Loucy (cell line): ENCODE measurements at regions not wholly inside any gene's neighbourhood (a gene's known extent, or its start where the extent isn't known, plus 50 kb on each side); places are given as distances from the start of the nearest gene placed in this dataset.
A peak's percentile ranks its signal among the peaks of the same experiment; 100 is the strongest.

Experiments used
- H2AFZ ChIP-seq: fragments of 200-600 bp; sonication (generic); 2 replicates; pipeline ENCODE4 v1.6.0; 2016; ENCODE audit warnings: antibody characterized with exemption, mild to moderate bottlenecking, low read length, moderate library complexity
- H3F3A ChIP-seq: fragments of 200-600 bp; 2 replicates; pipeline ENCODE4 v1.6.0; 2016; ENCODE audit warnings: antibody characterized with exemption, low read depth, mild to moderate bottlenecking
- H3K27me3 ChIP-seq: fragments of 200-600 bp; sonication (generic); 2 replicates; pipeline ENCODE4 v1.6.1; 2014; ENCODE audit warnings: low read length, mild to moderate bottlenecking; ENCODE audit not compliant: insufficient read depth, poor library complexity, severe bottlenecking
- H3K36me3 ChIP-seq: fragments of 200-600 bp; sonication (generic); 2 replicates; pipeline ENCODE4 v1.6.1; 2016; ENCODE audit warnings: low read length; ENCODE audit not compliant: insufficient read depth
- H3K4me1 ChIP-seq: fragments of 200-600 bp; sonication (generic); 2 replicates; pipeline ENCODE4 v1.5.1; 2014; ENCODE audit warnings: low read length, mild to moderate bottlenecking; ENCODE audit not compliant: insufficient read depth, poor library complexity, severe bottlenecking
- H3K4me2 ChIP-seq: fragments of 200-600 bp; sonication (generic); 2 replicates; pipeline ENCODE4 v1.6.0; 2014; ENCODE audit warnings: antibody characterized with exemption, low read length, low read depth, mild to moderate bottlenecking; ENCODE audit not compliant: poor library complexity, severe bottlenecking
- H3K4me3 ChIP-seq: fragments of 200-600 bp; sonication (generic); 2 replicates; pipeline ENCODE4 v1.5.1; 2014; ENCODE audit warnings: low read length, mild to moderate bottlenecking, mixed read lengths; ENCODE audit not compliant: poor library complexity, severe bottlenecking
- H3K79me2 ChIP-seq: fragments of 200-600 bp; sonication (generic); 2 replicates; pipeline ENCODE4 v1.6.1; 2014; ENCODE audit warnings: low read length; ENCODE audit not compliant: insufficient read depth
- H3K9ac ChIP-seq: fragments of 200-600 bp; sonication (generic); 2 replicates; pipeline ENCODE4 v1.6.0; 2014; ENCODE audit warnings: mild to moderate bottlenecking, low read depth, low read length, moderate library complexity; ENCODE audit not compliant: poor library complexity, severe bottlenecking
- H3K9me2 ChIP-seq: fragments of 200-600 bp; sonication (generic); replicated peaks from 2 replicates; pipeline ENCODE4 v1.6.1; 2016; ENCODE audit warnings: low read depth, low read length, mixed read lengths
- H3K9me3 ChIP-seq: fragments of 200-600 bp; sonication (generic); 2 replicates; pipeline ENCODE4 v1.6.1; 2014; ENCODE audit warnings: mild to moderate bottlenecking, antibody characterized with exemption, low read length, low read depth; ENCODE audit not compliant: insufficient read depth
- H4K20me1 ChIP-seq: fragments of 200-600 bp; sonication (generic); 2 replicates; pipeline ENCODE4 v1.6.0; 2014; ENCODE audit warnings: antibody characterized with exemption, low read length, mild to moderate bottlenecking; ENCODE audit not compliant: insufficient read depth, poor library complexity, severe bottlenecking
- EZH2phosphoT487 ChIP-seq: fragments of 200-600 bp; IDR thresholded peaks from 2 replicates; pipeline ENCODE4 v1.6.1; 2018; ENCODE audit warnings: antibody characterized with exemption, mild to moderate bottlenecking, moderate library complexity, borderline replicate concordance
- TF ChIP-seq, protein P1 (sequence below): fragments of 200-600 bp; sonication (generic); conservative IDR thresholded peaks from 2 replicates; pipeline ENCODE4 v1.5.1; 2014; ENCODE audit warnings: mild to moderate bottlenecking, antibody characterized with exemption, low read length

DNA sequence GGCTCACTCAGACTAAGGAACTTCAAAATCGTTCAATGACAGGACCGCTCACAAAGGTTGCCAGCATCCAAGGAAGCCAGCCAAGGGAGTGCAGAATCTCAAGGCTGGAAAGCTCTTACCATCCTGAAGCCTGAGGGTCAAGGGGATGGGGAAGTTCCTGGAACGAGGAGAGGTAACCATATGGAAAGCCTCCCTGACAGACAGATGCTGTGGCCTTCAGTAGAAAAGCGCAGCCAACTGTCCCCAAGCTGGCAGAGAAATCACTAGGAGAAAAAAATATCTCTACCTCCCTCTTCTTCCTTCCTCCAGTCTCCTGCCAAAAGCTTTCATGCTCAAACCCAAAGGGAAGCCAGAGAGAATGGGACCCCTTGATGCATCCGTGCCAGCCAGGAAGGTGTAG is 90.5 kb upstream of the RANBP3L start:
- Histone ChIP-seq H3K27me3 (no peaks in the 10 kb centered on the region), H3K4me1 (peaks cover 26% of the 10 kb centered on the region), H3K79me2 (no peaks in the 10 kb centered on the region), H4K20me1 (no peaks in the 10 kb centered on the region), H3K4me3 (no peak overlapping the region), H3K36me3 (no peaks in the 10 kb centered on the region), H3K4me2 (no peak overlapping the region), H3K9ac (no peak overlapping the region), H3K9me2 (no peaks in the 10 kb centered on the region), H3K9me3 (no peaks in the 10 kb centered on the region), H2AFZ (no peak overlapping the region), H3F3A (no peaks in the 10 kb centered on the region)
- TF ChIP-seq EZH2phosphoT487: no peak
- TF ChIP-seq, protein P1, sequence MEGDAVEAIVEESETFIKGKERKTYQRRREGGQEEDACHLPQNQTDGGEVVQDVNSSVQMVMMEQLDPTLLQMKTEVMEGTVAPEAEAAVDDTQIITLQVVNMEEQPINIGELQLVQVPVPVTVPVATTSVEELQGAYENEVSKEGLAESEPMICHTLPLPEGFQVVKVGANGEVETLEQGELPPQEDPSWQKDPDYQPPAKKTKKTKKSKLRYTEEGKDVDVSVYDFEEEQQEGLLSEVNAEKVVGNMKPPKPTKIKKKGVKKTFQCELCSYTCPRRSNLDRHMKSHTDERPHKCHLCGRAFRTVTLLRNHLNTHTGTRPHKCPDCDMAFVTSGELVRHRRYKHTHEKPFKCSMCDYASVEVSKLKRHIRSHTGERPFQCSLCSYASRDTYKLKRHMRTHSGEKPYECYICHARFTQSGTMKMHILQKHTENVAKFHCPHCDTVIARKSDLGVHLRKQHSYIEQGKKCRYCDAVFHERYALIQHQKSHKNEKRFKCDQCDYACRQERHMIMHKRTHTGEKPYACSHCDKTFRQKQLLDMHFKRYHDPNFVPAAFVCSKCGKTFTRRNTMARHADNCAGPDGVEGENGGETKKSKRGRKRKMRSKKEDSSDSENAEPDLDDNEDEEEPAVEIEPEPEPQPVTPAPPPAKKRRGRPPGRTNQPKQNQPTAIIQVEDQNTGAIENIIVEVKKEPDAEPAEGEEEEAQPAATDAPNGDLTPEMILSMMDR: no peak

DNA sequence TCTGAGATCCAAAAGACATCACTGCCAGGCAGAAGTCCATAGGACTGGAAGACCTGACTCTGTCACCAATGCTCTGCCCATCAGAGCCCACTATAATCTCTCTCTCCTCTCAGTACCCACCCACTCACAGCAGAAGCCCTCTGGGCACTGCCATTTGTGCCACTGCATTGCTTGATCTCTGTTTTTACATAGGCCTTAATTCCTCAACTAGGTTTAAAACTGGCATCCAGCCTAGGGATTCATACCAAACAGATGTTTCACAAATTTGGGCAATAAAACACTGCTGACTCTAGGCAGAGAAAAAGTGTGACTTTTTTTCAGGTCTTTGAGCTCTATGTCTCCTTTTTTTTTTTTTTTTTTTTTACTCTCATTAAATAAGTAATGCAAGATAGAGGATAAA is 91.1 kb upstream of the RANBP3L start:
- H3K4me1 ChIP-seq: peaks cover 26% of the 10 kb centered on the region
- no peaks in the 10 kb centered on the region for H4K20me1 ChIP-seq
- no peak overlapping the region for H3K4me3 ChIP-seq
- no peaks in the 10 kb centered on the region for H3K9me3 ChIP-seq
- H3K9me2 ChIP-seq: no peaks in the 10 kb centered on the region
- H3K36me3 ChIP-seq: no peaks in the 10 kb centered on the region
- no peak overlapping the region for H2AFZ ChIP-seq
- TF ChIP-seq, protein P1: no peak
- no peak for TF ChIP-seq EZH2phosphoT487
- no peaks in the 10 kb centered on the region for H3K27me3 ChIP-seq
- H3K79me2 ChIP-seq: no peaks in the 10 kb centered on the region
- H3K9ac ChIP-seq: no peak overlapping the region
- no peak overlapping the region for H3K4me2 ChIP-seq
- H3F3A ChIP-seq: no peaks in the 10 kb centered on the region

DNA sequence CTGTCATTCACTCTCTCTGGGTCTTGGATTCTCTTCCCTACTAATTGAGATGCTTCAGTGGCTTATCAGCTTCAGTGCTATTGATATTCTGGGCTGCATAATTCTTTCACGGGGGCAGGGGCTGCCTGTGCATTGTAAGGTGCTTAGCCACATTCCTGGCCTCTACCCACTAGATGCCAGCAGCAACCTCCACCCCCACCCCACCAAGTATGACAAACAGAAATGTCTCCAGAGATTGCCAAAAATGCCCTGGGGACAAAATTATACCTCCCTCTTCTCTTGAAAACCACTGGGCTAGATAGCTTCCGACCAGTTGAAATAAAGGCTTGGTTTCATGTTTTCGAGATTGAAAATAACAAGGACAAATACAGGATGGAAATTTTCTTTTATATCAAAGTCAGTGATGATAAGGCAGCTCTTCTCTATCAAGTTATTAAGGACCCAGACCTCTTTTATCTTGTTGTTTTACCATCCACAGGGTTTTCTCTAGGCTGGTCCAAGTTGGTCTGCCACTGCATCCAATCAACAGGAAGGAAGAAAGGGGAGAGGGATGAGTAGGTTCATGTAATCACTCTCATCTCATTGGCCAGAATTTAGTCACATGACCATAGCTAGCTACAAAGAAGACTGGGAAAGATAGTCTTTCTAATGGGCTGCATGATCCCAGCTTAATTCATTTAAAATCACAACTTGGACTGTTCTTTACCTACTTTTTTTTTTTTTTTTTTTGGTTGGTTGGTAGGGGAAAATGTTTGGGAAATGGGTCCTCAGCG is 92.1 kb upstream of the RANBP3L start:
- no peaks in the 10 kb centered on the region for H4K20me1 ChIP-seq
- H3F3A ChIP-seq: no peaks in the 10 kb centered on the region
- peak overlapping the region; percentile 52; the same call in 1 of the 2 replicates for H2AFZ ChIP-seq
- H3K4me3 ChIP-seq: no peak overlapping the region
- H3K36me3 ChIP-seq: no peaks in the 10 kb centered on the region
- peaks cover 22% of the 10 kb centered on the region for H3K4me1 ChIP-seq
- no peaks in the 10 kb centered on the region for H3K9me3 ChIP-seq
- H3K9ac ChIP-seq: no peak overlapping the region
- H3K9me2 ChIP-seq: no peaks in the 10 kb centered on the region
- no peaks in the 10 kb centered on the region for H3K27me3 ChIP-seq
- H3K4me2 ChIP-seq: no peak overlapping the region
- TF ChIP-seq EZH2phosphoT487: no peak
- TF ChIP-seq, protein P1: no peak
- H3K79me2 ChIP-seq: no peaks in the 10 kb centered on the region
